HCT116 (cell line): ENCODE measurements at regions not wholly inside any gene's neighbourhood (a gene's known extent, or its start where the extent isn't known, plus 50 kb on each side); places are given as distances from the start of the nearest gene placed in this dataset.

Experiments
- ATAC-seq: fragments of 200-7000 bp; cut with Tn5 transposase; 2 replicates; pipeline ENCODE4 v1.9.1; 2020; ENCODE audit warnings: mild to moderate bottlenecking, moderate library complexity
- BruUV-seq: library from RNA; stranded (reverse); fragments of 400-500 nt; replicated peaks from 2 replicates; lab custom pipeline; 2021; lab: Mats Ljungman, UMichigan
- CTCF ChIA-PET: fragments of 300-600 bp; sonication (Branson Sonifier 250); formaldehyde crosslinking; loops from one replicate; lab custom pipeline; 2021; ENCODE audit warnings: antibody characterized with exemption; lab: Charles Lee
- POLR2A ChIA-PET: fragments of 300-600, 350-600 bp; sonication (Branson Sonifier 250); formaldehyde crosslinking; loops from one replicate; lab custom pipeline; 2021; ENCODE audit warnings: antibody characterized with exemption; lab: Charles Lee
- RAD21 ChIA-PET, 2 experiments: fragments of 300-600 bp; sonication (Branson Sonifier 250); formaldehyde crosslinking; loops; one replicate each; lab custom pipeline; 2023; ENCODE audit warnings: low total read pairs in 2 of 2; ENCODE audit not compliant: uncharacterized antibody in 2 of 2, unreplicated experiment in 2 of 2, low non-redundant PET in 1 of 2; lab: Charles Lee
- DNase-seq: peaks from one replicate; pipeline ENCODE4 v3.0.0-alpha.2; 2010; ENCODE audit warnings: low read depth, low spot score
- H2AFZ ChIP-seq: fragments of 200-600 bp; shearing (Covaris generic), sonication (generic); 2 replicates; pipeline ENCODE4 v1.6.1; 2017; ENCODE audit warnings: low read depth, mixed run types, mixed read lengths, antibody characterized with exemption, low read length; ENCODE audit not compliant: poor library complexity, severe bottlenecking
- H3K27ac ChIP-seq: 2 replicates; pipeline ENCODE4 v1.5.1; 2012; ENCODE audit warnings: low read depth, low read length
- H3K27me3 ChIP-seq: fragments of 200-600 bp; sonication (generic); 2 replicates; pipeline ENCODE4 v1.6.1; 2016; ENCODE audit warnings: mixed run types, low read length, mixed read lengths; ENCODE audit not compliant: insufficient read depth
- H3K36me3 ChIP-seq, 2 experiments: fragments of 200-500 bp in 1 of 2; fragments of 200-600 bp in 1 of 2; sonication (Bioruptor generic) in 1 of 2; sonication (generic) in 1 of 2; 2 replicates each; pipeline versions ENCODE4 v1.5.1 to v1.6.1; 2014 to 2016; ENCODE audit warnings: low read length in 2 of 2, inconsistent platforms in 1 of 2, mixed read lengths in 1 of 2, mixed run types in 1 of 2; ENCODE audit not compliant: insufficient read depth in 2 of 2, control insufficient read depth in 1 of 2
- H3K4me1 ChIP-seq, 2 experiments: fragments of 200-600 bp in 1 of 2; sonication (generic) in 1 of 2; 2 replicates each; pipeline versions ENCODE4 v1.5.1 to v1.6.1; 2012 to 2017; ENCODE audit warnings: low read length in 2 of 2, inconsistent platforms in 1 of 2, mild to moderate bottlenecking in 1 of 2, mixed read lengths in 1 of 2, mixed run types in 1 of 2, moderate library complexity in 1 of 2; ENCODE audit not compliant: insufficient read depth in 2 of 2, control insufficient read depth in 1 of 2
- H3K4me2 ChIP-seq: fragments of 200-600 bp; sonication (generic); 2 replicates; pipeline ENCODE4 v1.6.1; 2017; ENCODE audit warnings: mixed run types, low read length, mixed read lengths
- H3K4me3 ChIP-seq, 2 experiments: fragments of 200-600 bp in 1 of 2; sonication (generic) in 1 of 2; replicated peaks in 1 of 2; 2 replicates each; pipeline ENCODE4 v1.5.1; 2011 to 2016; ENCODE audit warnings: low read length in 2 of 2, control low read depth in 1 of 2, low read depth in 1 of 2, mild to moderate bottlenecking in 1 of 2, mixed read lengths in 1 of 2, mixed run types in 1 of 2
- H3K79me2 ChIP-seq: fragments of 200-600 bp; sonication (generic); 2 replicates; pipeline ENCODE4 v1.6.1; 2017; ENCODE audit warnings: mild to moderate bottlenecking, mixed run types, low read length, moderate library complexity, mixed read lengths; ENCODE audit not compliant: insufficient read depth
- H3K9ac ChIP-seq: fragments of 200-600 bp; sonication (generic); 2 replicates; pipeline ENCODE4 v1.6.1; 2016; ENCODE audit warnings: low read length, mixed read lengths
- H3K9me2 ChIP-seq: fragments of 200-600 bp; sonication (generic), shearing (Covaris generic); 2 replicates; pipeline ENCODE4 v1.6.1; 2017; ENCODE audit warnings: mixed run types, mild to moderate bottlenecking, moderate library complexity; ENCODE audit not compliant: insufficient read depth
- H3K9me3 ChIP-seq, 2 experiments: fragments of 200-500 bp in 1 of 2; fragments of 200-600 bp in 1 of 2; sonication (Bioruptor generic) in 1 of 2; sonication (generic) in 1 of 2; 2 replicates each; pipeline ENCODE4 v1.6.1; 2014 to 2017; ENCODE audit warnings: low read length in 2 of 2, mixed read lengths in 2 of 2, inconsistent platforms in 1 of 2, low read depth in 1 of 2, mild to moderate bottlenecking in 1 of 2, mixed run types in 1 of 2, moderate library complexity in 1 of 2; ENCODE audit not compliant: control insufficient read depth in 1 of 2, insufficient read depth in 1 of 2
- H4K20me1 ChIP-seq: fragments of 200-600 bp; sonication (generic), shearing (Covaris generic); 2 replicates; pipeline ENCODE4 v1.6.1; 2017; ENCODE audit warnings: mixed run types, mild to moderate bottlenecking, moderate library complexity; ENCODE audit not compliant: insufficient read depth
- ELF1 ChIP-seq: IDR thresholded peaks from 2 replicates; pipeline ENCODE4 v1.6.1; 2012; ENCODE audit warnings: low read depth, borderline replicate concordance
- FOSL1 ChIP-seq: IDR thresholded peaks from 2 replicates; pipeline ENCODE4 v1.6.1; 2012; ENCODE audit warnings: low read depth
- JUND ChIP-seq: IDR thresholded peaks from 2 replicates; pipeline ENCODE4 v1.6.1; 2012
- POLR2A ChIP-seq: IDR thresholded peaks from 2 replicates; pipeline ENCODE4 v1.7.0; 2011; ENCODE audit warnings: borderline replicate concordance; ENCODE audit not compliant: insufficient read depth, insufficient read length; ENCODE audit errors: extremely low read depth
- POLR2AphosphoS5 ChIP-seq: IDR thresholded peaks from 2 replicates; pipeline ENCODE4 v1.6.1; 2011; ENCODE audit warnings: mild to moderate bottlenecking, low read depth, low read length, moderate library complexity
- SIN3A ChIP-seq: IDR thresholded peaks from 2 replicates; pipeline ENCODE4 v1.6.1; 2012; ENCODE audit warnings: low read depth
- SP1 ChIP-seq: IDR thresholded peaks from 2 replicates; pipeline ENCODE4 v1.6.1; 2012; ENCODE audit warnings: low read depth
- YY1 ChIP-seq: IDR thresholded peaks from 2 replicates; pipeline ENCODE4 v1.6.1; 2011; ENCODE audit warnings: low read length, low read depth, moderate library complexity, mild to moderate bottlenecking; ENCODE audit not compliant: insufficient replicate concordance; ENCODE audit errors: extremely low read depth
- ZFX ChIP-seq: fragments of 450-650 bp; IDR thresholded peaks from 2 replicates; pipeline ENCODE4 v1.6.1; 2017
- ZNF274 ChIP-seq: fragments of 200-500 bp; sonication (Bioruptor generic); IDR thresholded peaks from 2 replicates; pipeline ENCODE4 v1.6.1; 2014; ENCODE audit warnings: mild to moderate bottlenecking, low read depth, low read length, inconsistent platforms
- intact Hi-C: fragments of 100-400 bp; cut with micrococcal nuclease; formaldehyde crosslinking; loops from 2 replicates; pipeline ENCODE4 v1.10.0; 2022
- TF ChIP-seq, protein P1 (sequence below), 3 experiments: fragments of 200-600 bp in 1 of 3; sonication (generic) in 1 of 3; IDR thresholded peaks in 2 of 3; conservative IDR thresholded peaks in 1 of 3; 2 replicates each; pipeline ENCODE4 v1.5.1; 2012 to 2017; ENCODE audit warnings: low read depth in 2 of 3, low read length in 2 of 3, antibody characterized with exemption in 1 of 3, borderline replicate concordance in 1 of 3, control low read depth in 1 of 3, mild to moderate bottlenecking in 1 of 3, mixed read lengths in 1 of 3, mixed run types in 1 of 3, moderate library complexity in 1 of 3; ENCODE audit not compliant: insufficient read depth in 1 of 3
- TF ChIP-seq, protein P2 (sequence below): IDR thresholded peaks from 2 replicates; pipeline ENCODE4 v1.6.1; 2011; ENCODE audit warnings: mild to moderate bottlenecking, low read length, moderate library complexity; ENCODE audit not compliant: insufficient replicate concordance; ENCODE audit errors: extremely low read depth
- TF ChIP-seq, protein P3 (sequence below): IDR thresholded peaks from 2 replicates; pipeline ENCODE4 v1.6.1; 2012; ENCODE audit warnings: low read depth

DNA sequence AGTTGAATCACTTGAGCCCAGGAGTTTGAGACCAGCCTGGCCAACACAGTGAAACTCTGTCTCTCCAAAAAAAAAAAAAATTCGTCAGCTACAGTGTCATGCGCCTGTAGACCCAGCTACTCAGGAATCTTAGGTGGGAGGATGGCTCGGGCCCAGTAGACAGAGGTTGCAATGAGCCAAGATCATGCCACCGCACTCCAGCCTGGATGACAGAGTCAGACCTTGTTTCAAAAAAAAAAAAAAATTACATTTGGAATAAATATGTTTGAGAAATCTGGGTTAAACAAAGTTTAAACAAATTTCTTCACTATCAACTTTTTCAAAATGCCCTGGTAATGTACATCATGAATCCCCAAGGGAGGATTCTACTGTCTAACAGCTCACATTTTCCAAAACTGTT lies 187.0 kb upstream of the RASSF8 start:
- intact Hi-C loops: no loop called here
- Histone ChIP-seq H3K4me3 (no peak overlapping the region), H3K27me3 (no peaks in the 10 kb centered on the region), H3K27ac (no peak overlapping the region), H3K4me2 (no peak overlapping the region), H3K9me2 (no peaks in the 10 kb centered on the region), H4K20me1 (no peaks in the 10 kb centered on the region), H2AFZ (no peak overlapping the region), H3K9me3 (no peaks in the 10 kb centered on the region), H3K79me2 (no peaks in the 10 kb centered on the region), H3K36me3 (no peaks in the 10 kb centered on the region), H3K4me1 (no peaks in the 10 kb centered on the region), H3K9ac (no peak overlapping the region)
- DNase-seq (no peak), ATAC-seq (no peak)
- ChIA-PET CTCF (no interaction called here), POLR2A (no interaction called here), RAD21 (no interaction called here)
- no TSS peak for BruUV-seq
- TF ChIP-seq YY1: no peak
- no peak for TF ChIP-seq FOSL1
- no peak for TF ChIP-seq SIN3A
- no peak for TF ChIP-seq POLR2AphosphoS5
- TF ChIP-seq JUND: no peak
- no peak for TF ChIP-seq POLR2A
- TF ChIP-seq, protein P1, sequence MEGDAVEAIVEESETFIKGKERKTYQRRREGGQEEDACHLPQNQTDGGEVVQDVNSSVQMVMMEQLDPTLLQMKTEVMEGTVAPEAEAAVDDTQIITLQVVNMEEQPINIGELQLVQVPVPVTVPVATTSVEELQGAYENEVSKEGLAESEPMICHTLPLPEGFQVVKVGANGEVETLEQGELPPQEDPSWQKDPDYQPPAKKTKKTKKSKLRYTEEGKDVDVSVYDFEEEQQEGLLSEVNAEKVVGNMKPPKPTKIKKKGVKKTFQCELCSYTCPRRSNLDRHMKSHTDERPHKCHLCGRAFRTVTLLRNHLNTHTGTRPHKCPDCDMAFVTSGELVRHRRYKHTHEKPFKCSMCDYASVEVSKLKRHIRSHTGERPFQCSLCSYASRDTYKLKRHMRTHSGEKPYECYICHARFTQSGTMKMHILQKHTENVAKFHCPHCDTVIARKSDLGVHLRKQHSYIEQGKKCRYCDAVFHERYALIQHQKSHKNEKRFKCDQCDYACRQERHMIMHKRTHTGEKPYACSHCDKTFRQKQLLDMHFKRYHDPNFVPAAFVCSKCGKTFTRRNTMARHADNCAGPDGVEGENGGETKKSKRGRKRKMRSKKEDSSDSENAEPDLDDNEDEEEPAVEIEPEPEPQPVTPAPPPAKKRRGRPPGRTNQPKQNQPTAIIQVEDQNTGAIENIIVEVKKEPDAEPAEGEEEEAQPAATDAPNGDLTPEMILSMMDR (IDR thresholded peaks at IDR 0.05 in 2 of 3, conservative IDR thresholded peaks at IDR 0.05 in 1 of 3; ENCODE audit: borderline replicate concordance in 1 of 3, insufficient read depth in 1 of 3, low read depth in 2 of 3, low read length in 2 of 3): no peak
- no peak for TF ChIP-seq ELF1
- TF ChIP-seq ZNF274: no peak
- TF ChIP-seq, protein P2, sequence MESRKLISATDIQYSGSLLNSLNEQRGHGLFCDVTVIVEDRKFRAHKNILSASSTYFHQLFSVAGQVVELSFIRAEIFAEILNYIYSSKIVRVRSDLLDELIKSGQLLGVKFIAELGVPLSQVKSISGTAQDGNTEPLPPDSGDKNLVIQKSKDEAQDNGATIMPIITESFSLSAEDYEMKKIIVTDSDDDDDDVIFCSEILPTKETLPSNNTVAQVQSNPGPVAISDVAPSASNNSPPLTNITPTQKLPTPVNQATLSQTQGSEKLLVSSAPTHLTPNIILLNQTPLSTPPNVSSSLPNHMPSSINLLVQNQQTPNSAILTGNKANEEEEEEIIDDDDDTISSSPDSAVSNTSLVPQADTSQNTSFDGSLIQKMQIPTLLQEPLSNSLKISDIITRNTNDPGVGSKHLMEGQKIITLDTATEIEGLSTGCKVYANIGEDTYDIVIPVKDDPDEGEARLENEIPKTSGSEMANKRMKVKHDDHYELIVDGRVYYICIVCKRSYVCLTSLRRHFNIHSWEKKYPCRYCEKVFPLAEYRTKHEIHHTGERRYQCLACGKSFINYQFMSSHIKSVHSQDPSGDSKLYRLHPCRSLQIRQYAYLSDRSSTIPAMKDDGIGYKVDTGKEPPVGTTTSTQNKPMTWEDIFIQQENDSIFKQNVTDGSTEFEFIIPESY: no peak
- TF ChIP-seq, protein P3, sequence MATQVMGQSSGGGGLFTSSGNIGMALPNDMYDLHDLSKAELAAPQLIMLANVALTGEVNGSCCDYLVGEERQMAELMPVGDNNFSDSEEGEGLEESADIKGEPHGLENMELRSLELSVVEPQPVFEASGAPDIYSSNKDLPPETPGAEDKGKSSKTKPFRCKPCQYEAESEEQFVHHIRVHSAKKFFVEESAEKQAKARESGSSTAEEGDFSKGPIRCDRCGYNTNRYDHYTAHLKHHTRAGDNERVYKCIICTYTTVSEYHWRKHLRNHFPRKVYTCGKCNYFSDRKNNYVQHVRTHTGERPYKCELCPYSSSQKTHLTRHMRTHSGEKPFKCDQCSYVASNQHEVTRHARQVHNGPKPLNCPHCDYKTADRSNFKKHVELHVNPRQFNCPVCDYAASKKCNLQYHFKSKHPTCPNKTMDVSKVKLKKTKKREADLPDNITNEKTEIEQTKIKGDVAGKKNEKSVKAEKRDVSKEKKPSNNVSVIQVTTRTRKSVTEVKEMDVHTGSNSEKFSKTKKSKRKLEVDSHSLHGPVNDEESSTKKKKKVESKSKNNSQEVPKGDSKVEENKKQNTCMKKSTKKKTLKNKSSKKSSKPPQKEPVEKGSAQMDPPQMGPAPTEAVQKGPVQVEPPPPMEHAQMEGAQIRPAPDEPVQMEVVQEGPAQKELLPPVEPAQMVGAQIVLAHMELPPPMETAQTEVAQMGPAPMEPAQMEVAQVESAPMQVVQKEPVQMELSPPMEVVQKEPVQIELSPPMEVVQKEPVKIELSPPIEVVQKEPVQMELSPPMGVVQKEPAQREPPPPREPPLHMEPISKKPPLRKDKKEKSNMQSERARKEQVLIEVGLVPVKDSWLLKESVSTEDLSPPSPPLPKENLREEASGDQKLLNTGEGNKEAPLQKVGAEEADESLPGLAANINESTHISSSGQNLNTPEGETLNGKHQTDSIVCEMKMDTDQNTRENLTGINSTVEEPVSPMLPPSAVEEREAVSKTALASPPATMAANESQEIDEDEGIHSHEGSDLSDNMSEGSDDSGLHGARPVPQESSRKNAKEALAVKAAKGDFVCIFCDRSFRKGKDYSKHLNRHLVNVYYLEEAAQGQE: no peak
- TF ChIP-seq SP1: no peak
- TF ChIP-seq ZFX: no peak
